Stimulated activated naive CD8-positive, alpha-beta T cell treated with anti-CD3 and anti-CD28 coated beads, Interleukin-15, Interleukin-2, amounts not matched to agents 100 U/mL and 50 U/mL, for 24 hours (primary cell): ENCODE measurements at regions not wholly inside any gene's neighbourhood (a gene's known extent, or its start where the extent isn't known, plus 50 kb on each side); places are given as distances from the start of the nearest gene placed in this dataset.
"Not testable (repeated sequence)": the region's sequence is repeated elsewhere in the genome, so short reads cannot be mapped to it uniquely, and the experiment has no call there.

ENCODE experiments used
- ATAC-seq: fragments of 150-1000 bp; cut with Tn5 transposase; one replicate; pipeline ENCODE4 v1.10.0; 2021
- DNase-seq: peaks from one replicate; pipeline ENCODE4 v3.0.0; 2021

DNA sequence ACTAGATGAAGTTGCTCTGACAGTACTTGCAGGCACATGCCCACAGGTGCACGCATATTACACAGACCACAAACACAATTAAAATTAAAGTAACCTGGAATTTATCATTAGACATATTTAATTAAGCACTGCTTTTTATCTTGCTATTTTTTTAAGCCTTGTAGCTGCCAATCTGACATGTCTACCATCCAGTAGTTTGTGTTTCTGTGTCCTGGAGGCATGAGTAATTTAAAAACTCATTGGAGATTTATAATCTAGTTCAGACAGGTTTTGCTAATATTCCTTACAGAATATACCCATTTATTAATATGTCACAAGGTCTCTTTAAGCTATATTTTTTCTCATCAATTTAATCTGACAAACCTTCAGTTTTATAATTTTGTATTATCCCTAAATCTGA lies 445.0 kb upstream of the KLF6 start:
- ATAC-seq (no peak), DNase-seq (no peak)

DNA sequence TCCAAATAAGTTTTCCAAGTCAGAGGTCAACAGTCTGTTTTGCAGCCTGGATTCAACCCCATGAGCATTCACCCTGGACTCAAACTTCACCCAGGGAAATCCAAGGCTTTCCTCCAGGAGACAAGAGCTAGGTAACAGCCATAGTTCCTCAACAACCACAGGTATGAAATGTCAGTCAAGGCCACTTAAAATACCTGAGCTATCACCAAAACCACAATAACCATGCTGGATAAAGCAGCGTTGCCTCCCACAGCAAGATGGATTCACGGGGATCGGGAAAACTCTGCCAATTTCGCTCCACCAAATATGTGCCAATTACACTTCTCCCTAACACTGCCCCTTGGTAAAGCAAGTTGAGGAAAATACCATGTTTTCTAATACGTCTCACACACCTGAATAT lies 444.1 kb upstream of the KLF6 start:
- no peak for DNase-seq
- no peak for ATAC-seq

DNA sequence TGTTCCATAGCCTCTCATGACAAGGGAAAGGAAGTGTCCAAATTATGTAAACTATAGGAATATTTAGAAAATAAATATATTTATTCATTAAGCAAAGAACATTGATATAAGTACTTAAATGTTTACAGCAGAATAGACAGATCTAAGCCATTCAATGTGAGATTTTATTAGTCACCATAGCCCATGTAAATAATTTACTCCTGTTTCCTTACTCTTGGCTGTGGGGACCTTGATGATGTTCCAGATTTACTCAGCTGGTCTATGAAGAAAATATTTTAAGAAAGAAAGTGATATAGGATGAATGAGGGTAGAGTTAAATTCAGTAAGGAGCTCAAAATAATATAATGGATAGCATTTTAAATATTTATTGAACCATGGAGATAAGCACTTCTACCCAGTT lies 442.6 kb upstream of the KLF6 start:
- DNase-seq (no peak), ATAC-seq (no peak)

DNA sequence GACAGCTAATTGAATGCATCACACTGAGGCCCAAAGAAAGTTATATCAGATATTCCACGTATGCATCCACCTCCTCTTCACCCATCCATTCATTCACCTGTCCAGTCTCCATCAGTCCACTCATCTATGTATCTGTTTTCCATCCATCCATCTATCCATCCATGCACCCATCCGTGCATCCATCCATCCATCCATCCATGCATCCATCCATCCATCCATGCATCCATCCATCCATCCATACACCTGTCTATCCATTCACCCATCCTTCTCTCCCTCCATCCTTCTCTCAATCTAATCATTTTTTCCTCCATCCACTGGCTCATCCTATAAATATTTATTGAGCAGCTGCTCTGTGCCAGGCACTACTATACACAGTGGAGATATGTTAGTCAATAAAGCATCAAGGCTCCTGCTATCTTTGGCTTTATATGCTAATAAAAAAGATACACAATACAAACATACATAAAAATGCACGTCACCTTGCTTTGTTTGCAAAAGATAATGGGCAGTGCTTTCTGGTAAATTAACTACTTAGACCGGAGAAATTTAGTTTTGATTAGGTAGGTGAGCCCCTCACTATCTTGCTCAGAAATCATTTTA lies 442.0 kb upstream of the KLF6 start:
- no peak for DNase-seq
- ATAC-seq = no peak

DNA sequence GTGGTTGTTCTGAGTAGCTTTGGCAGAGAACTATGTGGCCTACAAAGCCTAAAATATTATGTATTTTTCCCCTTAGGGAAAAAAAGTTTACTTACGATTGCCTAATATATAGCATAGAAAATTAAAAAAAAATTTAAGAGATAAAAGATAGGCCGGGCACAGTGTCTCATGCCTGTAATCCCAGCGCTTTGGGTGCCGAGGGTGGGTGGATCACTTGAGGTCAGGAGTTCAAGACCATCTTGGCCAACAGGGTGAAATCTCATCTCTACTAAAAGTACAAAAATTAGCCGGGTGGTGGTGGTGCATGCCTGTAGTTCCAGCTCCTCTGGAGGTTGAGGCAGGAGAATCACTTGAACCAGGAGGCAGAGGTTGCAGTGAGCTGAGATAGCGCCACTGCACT lies 439.2 kb upstream of the KLF6 start:
- no peak for ATAC-seq
- DNase-seq = no peak

DNA sequence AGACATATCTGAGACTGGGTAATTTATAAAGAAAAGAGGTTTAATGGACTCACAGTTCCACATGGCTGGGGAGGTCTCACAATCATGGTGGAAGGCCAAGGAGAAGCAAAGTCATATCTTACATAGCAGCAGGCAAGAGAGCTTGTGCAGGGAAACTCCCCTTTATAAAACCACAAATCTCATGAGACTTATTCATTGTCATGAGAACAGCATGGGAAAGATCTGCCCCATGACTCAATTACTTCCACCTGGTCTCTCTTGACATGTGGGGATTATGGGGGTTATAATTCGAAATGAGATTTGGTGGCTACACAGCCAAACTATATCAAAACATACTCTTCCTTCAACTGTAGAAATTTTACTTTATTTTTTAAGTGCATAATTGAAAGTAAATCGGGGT lies 436.3 kb upstream of the KLF6 start:
- peak; percentile 23 for ATAC-seq
- not testable (repeated sequence) for DNase-seq

DNA sequence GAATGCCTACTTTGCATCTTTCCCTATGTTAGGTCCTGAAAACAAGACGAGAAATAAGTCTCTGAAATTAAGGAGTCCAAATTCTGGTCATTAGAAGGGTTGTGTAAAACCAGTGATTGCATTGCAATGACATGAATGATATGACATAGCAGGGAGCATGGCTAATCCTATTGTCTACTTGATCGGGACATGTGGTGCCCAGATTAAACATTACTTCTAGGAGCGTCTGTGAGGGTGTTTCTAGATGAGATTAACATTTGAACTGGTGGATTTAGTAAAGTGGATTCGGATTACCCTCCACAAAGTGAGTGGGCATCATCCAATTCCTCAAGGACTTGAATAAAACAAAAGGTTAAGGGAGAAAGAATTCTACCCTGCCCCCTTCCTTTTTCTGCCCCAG lies 434.9 kb upstream of the KLF6 start:
- ATAC-seq = no peak
- no peak for DNase-seq

DNA sequence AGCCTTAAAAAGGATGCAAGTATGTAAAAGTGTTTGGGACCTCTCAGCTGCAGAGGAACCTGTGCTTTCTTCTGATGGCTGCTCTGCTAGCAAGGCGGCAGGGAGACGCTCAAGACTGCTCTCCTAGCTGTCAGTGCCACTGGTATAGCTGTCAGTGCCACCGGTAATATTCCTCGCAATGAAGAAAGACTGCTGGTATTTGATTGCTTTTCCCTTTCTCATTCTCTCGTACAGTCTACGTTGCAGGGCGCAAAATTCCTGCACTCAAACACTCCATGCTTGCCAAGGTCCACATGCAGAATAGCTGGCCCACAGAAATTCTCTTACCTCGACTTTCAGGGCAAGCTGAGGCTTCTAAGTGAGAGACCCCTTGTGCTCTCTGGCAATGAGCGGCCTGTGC lies 432.6 kb upstream of the KLF6 start:
- ATAC-seq (no peak), DNase-seq (no peak)

DNA sequence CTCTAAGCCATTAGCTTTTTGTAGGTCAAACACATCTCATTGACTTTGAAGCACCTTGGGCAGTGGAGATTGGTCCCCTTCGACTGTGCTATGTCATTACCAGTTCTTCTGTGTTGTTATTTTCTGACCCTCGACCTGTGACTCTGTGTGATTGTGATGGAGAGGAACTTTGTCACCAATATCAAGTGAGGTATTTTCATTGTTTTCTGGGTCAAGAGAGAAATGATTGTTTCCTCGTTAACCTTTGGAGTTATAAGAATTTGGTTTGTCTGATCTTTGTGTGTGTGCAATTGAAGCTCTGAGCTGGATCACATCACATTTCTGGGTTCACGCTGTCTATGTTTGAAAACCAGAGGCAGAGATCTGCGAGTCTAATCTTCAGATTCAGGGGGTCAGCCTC lies 432.2 kb upstream of the KLF6 start:
- no peak for ATAC-seq
- no peak for DNase-seq

DNA sequence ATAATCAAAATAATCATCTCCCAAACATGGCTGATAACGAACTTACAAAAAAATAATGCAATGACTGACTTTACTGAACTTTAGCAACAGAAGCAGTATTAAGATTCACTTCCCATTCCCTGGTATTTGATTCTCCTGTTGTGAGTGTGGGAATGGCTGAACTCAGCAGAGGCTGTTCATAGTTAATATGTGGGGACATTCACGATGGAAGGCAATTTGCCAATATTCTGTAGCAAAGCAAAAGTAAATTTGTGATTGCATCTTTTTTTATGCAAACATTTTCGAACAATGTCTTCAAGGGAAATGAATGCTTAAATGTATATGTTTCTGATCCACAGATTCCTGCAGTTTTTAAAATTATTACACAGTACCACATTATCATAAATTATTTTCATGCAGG lies 431.7 kb upstream of the KLF6 start:
- ATAC-seq (no peak), DNase-seq (no peak)

DNA sequence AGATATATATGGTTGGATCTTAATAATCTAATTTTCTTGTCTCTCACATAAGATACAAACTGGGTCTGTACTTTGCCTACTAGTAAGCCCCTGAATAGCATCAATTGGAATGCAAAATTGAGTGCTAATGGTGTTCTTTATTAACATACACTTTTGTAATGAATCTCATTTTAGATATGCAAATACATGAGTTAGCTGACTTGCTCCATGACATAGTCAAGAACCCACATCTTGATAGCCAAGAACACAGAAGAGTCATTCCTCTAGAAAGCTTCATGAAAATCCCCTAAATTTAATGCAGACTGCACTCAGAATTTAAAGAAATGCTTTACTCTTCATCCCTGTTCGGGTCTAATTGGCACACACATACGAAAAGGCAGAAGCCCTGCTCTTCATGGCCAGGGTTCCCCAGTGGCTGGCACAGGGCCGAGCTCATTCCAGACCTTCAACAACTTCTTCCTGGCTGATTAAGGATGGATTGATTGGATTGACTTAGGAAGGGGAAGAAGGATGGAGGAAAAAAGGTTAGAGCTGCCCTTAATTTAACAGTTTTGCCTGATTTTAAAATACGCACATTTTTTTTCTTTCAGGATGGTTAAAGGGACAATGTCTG lies 431.1 kb upstream of the KLF6 start:
- ATAC-seq = peak; percentile 43
- DNase-seq = no peak

DNA sequence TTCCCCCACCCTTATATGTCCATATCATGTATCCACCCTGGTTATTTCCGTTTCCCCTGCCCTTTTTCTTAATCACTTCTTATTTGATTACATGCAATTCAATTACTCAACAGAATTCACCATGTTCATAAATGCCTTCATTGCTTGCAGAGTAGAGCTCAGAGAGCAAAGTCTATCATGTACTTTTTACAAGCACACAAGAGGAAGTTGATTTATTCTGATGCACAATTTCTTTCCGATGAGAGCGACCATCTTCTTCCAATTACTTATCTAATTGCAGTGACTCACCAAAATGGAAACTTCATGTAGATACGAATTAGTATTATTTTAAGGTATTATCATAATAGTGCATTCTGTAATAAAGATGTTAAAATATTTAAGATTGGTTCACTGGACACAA lies 430.5 kb upstream of the KLF6 start:
- DNase-seq (no peak), ATAC-seq (no peak)

DNA sequence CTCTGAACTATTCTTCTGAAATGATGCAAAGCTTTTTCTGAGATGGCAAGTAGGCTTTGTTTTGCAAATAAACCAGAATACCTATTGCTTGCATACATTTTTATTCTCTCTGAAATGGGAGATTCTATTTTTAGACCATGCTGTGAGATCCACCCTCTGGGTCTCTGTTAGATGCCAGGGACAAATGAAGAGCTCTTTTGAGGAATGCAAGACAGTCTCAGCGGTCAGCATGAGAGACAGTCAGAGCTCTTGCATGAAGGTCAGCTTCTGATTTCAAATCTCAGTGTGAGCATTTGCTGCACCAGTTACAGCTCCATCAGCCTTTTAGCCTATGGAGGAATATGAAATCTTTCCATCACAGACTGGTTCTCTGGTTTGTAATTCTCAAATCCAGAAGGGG lies 429.9 kb upstream of the KLF6 start:
- DNase-seq (no peak), ATAC-seq (no peak)

DNA sequence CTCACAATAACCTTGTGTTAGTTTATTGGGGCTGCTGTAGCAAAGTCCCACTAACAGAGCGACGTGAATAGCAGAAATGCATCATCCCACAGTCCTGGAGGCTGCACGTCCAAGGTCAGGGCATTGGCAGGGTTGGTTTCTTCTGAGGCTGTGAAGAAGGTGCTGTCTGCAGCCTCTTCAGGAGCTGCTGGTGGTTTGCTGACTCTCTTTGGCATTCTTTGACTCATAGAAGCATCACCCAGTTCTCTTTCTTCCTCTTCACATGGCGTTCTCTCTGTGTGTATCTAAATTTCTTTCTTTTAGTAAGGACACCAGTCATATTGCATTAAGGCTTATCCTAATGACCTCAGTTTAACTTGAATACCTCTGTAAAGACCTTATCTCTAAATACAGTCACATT lies 428.4 kb upstream of the KLF6 start:
- no peak for ATAC-seq
- DNase-seq = no peak

DNA sequence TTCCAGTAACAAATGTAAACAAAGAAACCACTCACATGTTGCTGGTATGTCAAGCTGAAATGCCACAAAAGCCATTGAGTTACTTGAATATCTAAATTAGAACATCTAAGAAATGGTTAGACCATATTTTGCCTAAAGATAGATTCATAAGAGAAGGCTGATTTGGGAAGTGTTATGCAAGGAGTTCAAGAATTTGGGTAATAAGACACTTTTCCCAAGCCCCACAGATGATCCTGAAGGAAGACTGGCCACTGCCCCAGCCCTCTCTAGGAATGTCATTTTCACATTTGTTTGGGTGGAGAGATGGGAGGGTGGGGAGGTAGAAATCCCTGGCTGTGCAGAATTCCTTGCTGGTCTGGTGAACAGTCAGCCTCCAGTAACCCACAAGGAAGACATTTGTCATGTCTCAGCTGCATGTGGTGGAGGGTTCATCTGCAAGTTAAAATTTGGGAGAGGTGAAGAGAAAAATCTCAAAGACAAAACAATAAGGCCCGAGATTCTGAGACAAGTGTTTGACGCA lies 427.2 kb upstream of the KLF6 start:
- ATAC-seq (no peak), DNase-seq (no peak)

DNA sequence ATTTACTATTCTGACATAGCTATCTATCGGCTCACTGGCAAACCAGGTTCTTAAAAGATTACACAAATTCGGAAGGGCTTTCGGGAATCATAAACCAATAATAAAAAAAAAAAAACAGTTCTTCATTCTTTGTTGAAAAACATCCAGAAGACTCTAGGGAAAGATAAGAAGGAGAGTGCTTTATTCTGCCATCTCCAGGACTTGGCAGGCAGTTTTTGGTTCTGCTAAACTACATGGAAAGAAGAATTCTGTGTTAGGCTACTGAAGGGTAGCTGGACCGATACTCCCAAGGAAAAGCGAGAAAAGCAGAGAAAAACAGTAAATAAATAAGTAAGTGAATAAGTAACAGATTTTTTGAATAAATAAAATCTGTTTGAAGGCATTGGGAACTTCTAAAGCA lies 423.5 kb upstream of the KLF6 start:
- no peak for ATAC-seq
- DNase-seq = no peak

DNA sequence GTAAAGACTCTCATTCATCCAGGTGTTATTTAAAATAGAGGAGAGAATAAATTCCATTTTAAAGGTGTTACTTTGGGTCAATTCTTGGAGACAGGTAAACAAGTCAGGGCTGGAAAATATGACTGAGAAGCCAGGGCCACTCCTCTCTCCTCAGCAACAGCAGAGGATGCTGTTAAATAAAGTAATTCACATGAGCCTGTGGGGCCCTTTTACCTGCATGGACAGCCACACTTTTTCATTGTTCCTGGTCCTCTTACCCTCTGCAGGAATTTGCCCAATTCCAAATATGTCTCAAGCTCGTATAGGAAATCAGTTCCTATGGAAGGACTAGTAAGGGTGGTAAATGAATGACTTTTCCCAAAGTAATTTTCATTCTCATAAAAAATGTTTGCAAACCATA lies 420.1 kb upstream of the KLF6 start:
- DNase-seq (no peak), ATAC-seq (no peak)

DNA sequence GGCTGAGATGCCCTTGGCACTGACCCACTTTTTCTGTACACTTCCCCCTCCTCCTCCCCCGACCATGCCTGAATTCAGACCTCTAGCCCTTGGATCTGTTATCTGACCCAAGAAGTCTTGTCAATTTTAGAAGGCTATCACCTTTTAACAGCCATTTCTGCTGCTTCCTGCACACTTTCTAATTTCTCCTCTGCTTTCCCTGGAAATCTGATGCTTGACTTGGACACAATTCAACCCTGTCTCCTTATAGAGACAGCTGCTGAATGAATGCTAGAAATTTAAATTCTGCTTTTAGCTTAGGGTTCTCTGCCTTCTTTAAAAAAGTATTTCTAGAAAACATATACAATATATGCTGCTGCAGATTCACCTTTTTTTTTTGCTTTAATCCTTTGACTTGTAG lies 417.9 kb upstream of the KLF6 start:
- ATAC-seq (no peak), DNase-seq (no peak)

DNA sequence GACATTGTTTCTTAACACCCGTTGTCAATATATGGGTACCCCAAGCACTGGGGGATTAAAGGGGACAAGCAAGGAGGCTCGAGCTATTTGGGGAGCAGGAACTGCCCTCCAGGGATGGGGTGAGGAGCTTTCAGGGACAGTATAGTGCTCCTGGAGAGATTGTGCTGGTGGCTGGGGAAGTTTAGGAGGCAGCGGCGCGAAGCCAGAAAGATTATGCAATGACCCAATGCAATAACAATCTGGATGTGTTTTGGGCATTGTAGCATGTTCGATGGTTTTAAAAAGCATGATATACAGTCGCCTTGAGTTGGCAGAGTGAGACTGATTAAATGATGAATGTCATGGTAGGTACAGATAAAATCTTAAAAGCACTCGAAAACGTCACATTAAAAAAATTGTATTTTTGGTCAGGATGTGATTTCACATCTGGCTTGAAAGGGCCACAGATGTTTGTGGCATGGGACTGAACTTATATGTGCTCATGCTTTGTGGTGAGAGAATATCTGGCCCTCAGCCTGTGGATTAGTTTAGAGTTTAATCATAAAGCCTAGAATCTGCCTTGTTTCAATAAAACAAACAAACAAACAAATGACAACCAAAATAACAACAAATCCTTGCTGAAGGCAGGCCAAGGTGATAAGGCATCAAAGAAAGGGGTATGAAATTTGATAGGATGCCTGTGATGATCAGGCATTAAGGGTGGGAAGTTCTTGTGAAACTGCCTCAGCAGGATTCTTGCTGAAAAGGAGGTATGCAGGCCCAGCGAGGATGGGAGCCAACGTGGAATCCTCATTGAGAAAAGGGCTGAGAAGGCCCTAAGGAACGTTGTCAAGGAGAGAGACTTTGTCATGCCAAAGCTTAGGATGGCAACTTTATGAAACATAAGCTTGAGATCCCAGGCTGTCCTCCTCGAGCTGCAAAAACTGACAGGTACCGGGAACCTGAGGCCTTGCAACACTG lies 417.1 kb upstream of the KLF6 start:
- DNase-seq = no peak
- no peak for ATAC-seq

DNA sequence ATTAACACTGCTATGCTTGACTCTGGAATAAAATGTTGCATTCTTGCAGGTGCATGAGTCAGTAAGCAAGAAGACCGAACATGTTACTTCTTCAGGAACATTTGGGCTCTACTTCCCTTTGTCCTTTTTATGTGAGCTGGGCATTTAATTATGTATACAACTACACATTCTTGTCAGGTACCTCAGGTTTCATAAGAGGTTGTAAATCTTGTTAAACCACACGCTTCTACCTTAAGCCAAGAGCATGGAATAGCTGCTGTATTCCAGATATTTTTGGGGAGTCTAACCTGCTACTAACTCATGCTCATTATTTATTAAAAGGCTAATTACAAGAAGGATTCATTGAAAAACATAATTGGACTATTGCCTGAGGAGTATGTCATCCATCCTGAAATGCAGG lies 414.2 kb upstream of the KLF6 start:
- ATAC-seq (no peak), DNase-seq (no peak)

DNA sequence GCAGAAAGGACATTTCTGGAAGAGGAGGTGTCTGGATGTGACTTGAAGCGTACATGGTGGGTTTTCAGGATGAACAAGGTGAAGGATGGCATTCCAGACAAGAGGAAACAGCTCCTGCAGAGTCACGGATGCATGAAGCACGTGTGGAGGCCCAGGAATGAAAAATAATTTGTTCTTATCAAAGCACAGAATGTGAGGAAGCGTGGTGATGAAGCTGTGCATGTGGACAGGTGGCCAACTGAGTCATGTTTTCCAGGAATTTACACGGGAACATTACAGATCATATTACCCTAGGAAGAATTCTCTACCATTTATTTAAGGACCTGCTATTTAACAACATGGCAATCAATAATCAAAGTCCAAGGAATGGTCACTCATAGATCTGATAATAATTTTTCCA lies 413.2 kb upstream of the KLF6 start:
- no peak for ATAC-seq
- DNase-seq = no peak

DNA sequence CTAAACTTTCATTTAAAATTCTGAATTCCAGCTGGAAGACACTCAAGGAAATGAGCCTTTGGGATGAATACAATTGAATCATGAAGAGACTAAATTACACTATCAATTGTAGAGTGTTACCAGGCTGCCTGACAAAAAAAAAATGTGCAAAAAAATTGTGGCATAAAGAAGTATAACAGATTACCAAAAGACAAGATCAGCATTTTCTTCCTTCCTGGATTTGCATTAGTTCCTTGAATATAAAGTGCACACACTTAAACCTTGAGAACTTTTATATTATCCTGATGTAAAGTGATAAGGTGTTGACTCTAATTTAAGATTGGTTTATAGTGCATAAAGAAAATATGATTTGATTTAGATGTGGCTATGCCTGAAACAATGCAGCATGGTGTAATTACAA lies 412.7 kb upstream of the KLF6 start:
- no peak for ATAC-seq

DNA sequence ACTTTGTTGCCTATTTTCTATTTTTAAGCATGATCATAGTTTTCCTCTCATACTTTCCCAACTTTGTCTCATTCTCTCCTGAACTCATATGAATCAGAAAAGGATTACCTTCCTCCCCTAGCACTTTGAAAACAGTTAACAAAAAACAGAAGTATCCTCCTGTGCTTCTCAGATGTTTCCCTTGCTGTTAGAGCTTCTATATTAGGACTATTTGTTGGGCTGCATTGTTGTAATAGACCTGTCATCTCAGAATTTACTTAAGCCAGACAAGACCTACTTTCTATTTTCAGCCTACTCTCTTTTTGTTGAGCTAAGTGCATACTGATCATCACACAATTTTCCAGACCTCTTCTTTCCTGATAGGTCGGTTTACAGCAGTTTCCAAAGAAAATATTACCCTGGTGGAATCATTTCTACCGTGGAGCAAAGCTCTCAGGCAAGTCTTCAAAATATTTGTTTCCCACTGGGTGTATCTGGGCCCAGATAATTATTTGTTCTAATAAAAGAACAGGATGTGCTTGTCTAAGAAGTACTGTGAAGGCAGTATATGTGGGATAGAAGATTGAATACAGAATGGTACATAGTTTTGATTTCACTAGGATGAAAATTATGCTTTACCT lies 411.9 kb upstream of the KLF6 start:
- ATAC-seq (no peak), DNase-seq (no peak)

More for the DNA sequence above, 412.7 kb upstream of the KLF6 start:
- no peak for DNase-seq
